H9 (cell line): ENCODE measurements at regions not wholly inside any gene's neighbourhood (a gene's known extent, or its start where the extent isn't known, plus 50 kb on each side); places are given as distances from the start of the nearest gene placed in this dataset.

ENCODE experiments used
- DNase-seq: peaks from one replicate; pipeline ENCODE4 v3.0.0-alpha.2; 2017
- H2AFZ ChIP-seq: one replicate; pipeline ENCODE4 v1.6.1; 2013; ENCODE audit warnings: mild to moderate bottlenecking, low read length, control low read depth, moderate library complexity
- H2AK5ac ChIP-seq: 2 replicates; pipeline ENCODE4 v1.6.1; 2013; ENCODE audit warnings: low read length, control low read depth, mixed read lengths; ENCODE audit not compliant: insufficient read length
- H2BK120ac ChIP-seq: one replicate; pipeline ENCODE4 v1.6.1; 2013; ENCODE audit warnings: low read depth, mild to moderate bottlenecking, low read length, control low read depth, inconsistent platforms; ENCODE audit not compliant: poor library complexity, severe bottlenecking
- H2BK12ac ChIP-seq: 2 replicates; pipeline ENCODE4 v1.6.1; 2013; ENCODE audit warnings: low read length, control low read depth, mixed read lengths, low read depth; ENCODE audit not compliant: insufficient read length
- H2BK15ac ChIP-seq: 2 replicates; pipeline ENCODE4 v1.6.1; 2013; ENCODE audit warnings: low read depth, low read length, control low read depth
- H2BK20ac ChIP-seq: one replicate; pipeline ENCODE4 v1.6.1; 2013; ENCODE audit warnings: low read depth, mild to moderate bottlenecking, low read length, control low read depth, inconsistent platforms; ENCODE audit not compliant: poor library complexity, severe bottlenecking
- H2BK5ac ChIP-seq: 2 replicates; pipeline ENCODE4 v1.6.1; 2013; ENCODE audit warnings: low read length, control low read depth, mixed read lengths; ENCODE audit not compliant: insufficient read length
- H3K14ac ChIP-seq: 2 replicates; pipeline ENCODE4 v1.6.1; 2013; ENCODE audit warnings: low read length, control low read depth; ENCODE audit not compliant: insufficient read depth
- H3K18ac ChIP-seq: 2 replicates; pipeline ENCODE4 v1.6.1; 2013; ENCODE audit warnings: low read depth, mild to moderate bottlenecking, mixed read lengths, low read length, control low read depth; ENCODE audit not compliant: insufficient read length
- H3K23ac ChIP-seq: 2 replicates; pipeline ENCODE4 v1.6.1; 2013; ENCODE audit warnings: low read length, control low read depth, mixed read lengths, low read depth; ENCODE audit not compliant: insufficient read length
- H3K23me2 ChIP-seq: 2 replicates; pipeline ENCODE4 v1.6.1; 2013; ENCODE audit warnings: low read depth, mild to moderate bottlenecking, mixed read lengths, low read length, control low read depth; ENCODE audit not compliant: insufficient read length, poor library complexity, severe bottlenecking
- H3K27ac ChIP-seq: 2 replicates; pipeline ENCODE4 v1.5.1; 2013; ENCODE audit warnings: low read length, control low read depth, mixed read lengths, low read depth; ENCODE audit not compliant: insufficient read length
- H3K27me3 ChIP-seq: 2 replicates; pipeline ENCODE4 v1.6.1; 2013; ENCODE audit warnings: low read length, control low read depth, inconsistent platforms; ENCODE audit not compliant: insufficient read depth
- H3K4ac ChIP-seq: 2 replicates; pipeline ENCODE4 v1.6.1; 2013; ENCODE audit warnings: low read depth, mild to moderate bottlenecking, control low read depth, inconsistent platforms, low read length, moderate library complexity
- H3K4me1 ChIP-seq: 2 replicates; pipeline ENCODE4 v1.6.1; 2013; ENCODE audit warnings: low read length, control low read depth, inconsistent platforms; ENCODE audit not compliant: insufficient read depth
- H3K4me2 ChIP-seq: 2 replicates; pipeline ENCODE4 v1.6.1; 2013; ENCODE audit warnings: low read length, control low read depth, mixed read lengths; ENCODE audit not compliant: insufficient read length, insufficient read depth
- H3K56ac ChIP-seq: 2 replicates; pipeline ENCODE4 v1.6.1; 2013; ENCODE audit warnings: low read depth, mild to moderate bottlenecking, mixed read lengths, low read length, control low read depth; ENCODE audit not compliant: insufficient read length
- H3K79me1 ChIP-seq: 2 replicates; pipeline ENCODE4 v1.6.1; 2013; ENCODE audit warnings: low read depth, mild to moderate bottlenecking, moderate library complexity, low read length, control low read depth, inconsistent platforms; ENCODE audit not compliant: insufficient read depth, poor library complexity, severe bottlenecking
- H3K79me2 ChIP-seq: 2 replicates; pipeline ENCODE4 v1.6.1; 2013; ENCODE audit warnings: low read length, control low read depth, inconsistent platforms; ENCODE audit not compliant: insufficient read depth
- H3K9ac ChIP-seq: 2 replicates; pipeline ENCODE4 v1.6.1; 2013; ENCODE audit warnings: low read length, control low read depth, mixed read lengths; ENCODE audit not compliant: insufficient read length; ENCODE audit errors: extremely low read depth
- H3K9me3 ChIP-seq: one replicate; pipeline ENCODE4 v1.6.1; 2013; ENCODE audit warnings: low read depth, low read length, inconsistent platforms; ENCODE audit not compliant: control insufficient read depth
- H3T11ph ChIP-seq: one replicate; pipeline ENCODE4 v1.6.1; 2013; ENCODE audit warnings: mild to moderate bottlenecking, low read length, control low read depth, inconsistent platforms
- H4K20me1 ChIP-seq: one replicate; pipeline ENCODE4 v1.6.1; 2013; ENCODE audit not compliant: control insufficient read depth, insufficient read length, insufficient read depth
- H4K5ac ChIP-seq: 2 replicates; pipeline ENCODE4 v1.6.1; 2013; ENCODE audit warnings: low read depth, mild to moderate bottlenecking, mixed read lengths, low read length, control low read depth; ENCODE audit not compliant: insufficient read length
- H4K8ac ChIP-seq: replicated peaks from 2 replicates; pipeline ENCODE4 v1.6.1; 2013; ENCODE audit warnings: low read length, control low read depth, mixed read lengths, low read depth; ENCODE audit not compliant: insufficient read length
- H4K91ac ChIP-seq: 2 replicates; pipeline ENCODE4 v1.6.1; 2013; ENCODE audit warnings: low read depth, mild to moderate bottlenecking, moderate library complexity, mixed read lengths, low read length, control low read depth; ENCODE audit not compliant: insufficient read length
- H3K27ac Mint-ChIP-seq, 3 experiments: 2 replicates in 2 of 3; 3 replicates in 1 of 3; pipeline ENCODE4 v1.8.0; 2020 to 2021; ENCODE audit warnings: mixed read lengths in 3 of 3, mild to moderate bottlenecking in 1 of 3, moderate library complexity in 1 of 3
- H3K27me3 Mint-ChIP-seq: 2 replicates; pipeline ENCODE4 v1.8.0; 2021; ENCODE audit warnings: low read depth, mild to moderate bottlenecking, moderate library complexity, mixed read lengths
- H3K36me3 Mint-ChIP-seq, 3 experiments: 2 replicates in 2 of 3; 3 replicates in 1 of 3; pipeline ENCODE4 v1.8.0; 2020 to 2021; ENCODE audit warnings: low read depth in 3 of 3, mixed read lengths in 3 of 3; ENCODE audit not compliant: insufficient read depth in 1 of 3
- H3K4me1 Mint-ChIP-seq, 2 experiments: 2 replicates each; pipeline ENCODE4 v1.8.0; 2020; ENCODE audit warnings: mixed read lengths in 2 of 2
- H3K4me3 Mint-ChIP-seq, 2 experiments: 2 replicates in 1 of 2; 3 replicates in 1 of 2; pipeline ENCODE4 v1.8.0; 2020 to 2021; ENCODE audit warnings: mild to moderate bottlenecking in 2 of 2, mixed read lengths in 2 of 2, moderate library complexity in 1 of 2
- H3K9me3 Mint-ChIP-seq, 2 experiments: 2 replicates in 1 of 2; 3 replicates in 1 of 2; pipeline ENCODE4 v1.8.0; 2020; ENCODE audit warnings: mild to moderate bottlenecking in 2 of 2, mixed read lengths in 2 of 2, moderate library complexity in 1 of 2
- WGBS: extraction: QIAGEN DNeasy Blood & Tissue Kit; methylation state at CpG from one replicate; pipeline ENCODE4 v1.1.7; 2013; ENCODE audit warnings: missing lambda C conversion rate, low lambda C conversion rate, mixed read lengths; ENCODE audit not compliant: insufficient read length; ENCODE audit errors: extremely low coverage; 5-methylcytosine and 5-hydroxymethylcytosine counted together
- TF ChIP-seq, protein P1 (sequence below): fragments of 200-600 bp; sonication (generic); conservative IDR thresholded peaks from 3 replicates; pipeline ENCODE4 v1.8.0; 2021; ENCODE audit warnings: antibody characterized with exemption, mild to moderate bottlenecking

- no CpG with 5 or more reads among the region's 4 CpGs for WGBS
- H2AFZ ChIP-seq, result no peak overlapping the region
- H2BK15ac ChIP-seq, result no peak overlapping the region
- H3K23me2 ChIP-seq, result no peaks in the 10 kb centered on the region
- H4K20me1 ChIP-seq, result no peaks in the 10 kb centered on the region
- H3K27me3 ChIP-seq, result no peaks in the 10 kb centered on the region
- no peak overlapping the region for H4K91ac ChIP-seq
- no peak overlapping the region for H2BK12ac ChIP-seq
- H3K4ac ChIP-seq, result no peak overlapping the region
- no peak overlapping the region for H4K8ac ChIP-seq
- no peak overlapping the region for H3K23ac ChIP-seq
- H3T11ph ChIP-seq, result no peak overlapping the region
- no peak overlapping the region for H2BK120ac ChIP-seq
- Mint-ChIP-seq H3K4me1 (0 out of 4 replicates have a peak, but pooled peaks cover 0 to 2% of the 10 kb centered on the region in 2 experiments), H3K4me3 (no peak overlapping the region), H3K27ac (no peak overlapping the region; a peak in 1 of 7 replicates), H3K27me3 (no peaks in the 10 kb centered on the region), H3K9me3 (no peaks in the 10 kb centered on the region), H3K36me3 (no peaks in the 10 kb centered on the region)
- H2BK5ac ChIP-seq, result no peak overlapping the region
- no peaks in the 10 kb centered on the region for H3K9me3 ChIP-seq
- H3K4me2 ChIP-seq, result no peak overlapping the region
- no peak for DNase-seq
- H3K9ac ChIP-seq, result no peak overlapping the region
- H4K5ac ChIP-seq, result no peak overlapping the region
- H3K27ac ChIP-seq, result no peak overlapping the region
- no peaks in the 10 kb centered on the region for H3K79me1 ChIP-seq
- no peak overlapping the region for H3K56ac ChIP-seq
- H3K4me1 ChIP-seq, result no peaks in the 10 kb centered on the region
- no peak overlapping the region for H3K14ac ChIP-seq
- TF ChIP-seq, protein P1, sequence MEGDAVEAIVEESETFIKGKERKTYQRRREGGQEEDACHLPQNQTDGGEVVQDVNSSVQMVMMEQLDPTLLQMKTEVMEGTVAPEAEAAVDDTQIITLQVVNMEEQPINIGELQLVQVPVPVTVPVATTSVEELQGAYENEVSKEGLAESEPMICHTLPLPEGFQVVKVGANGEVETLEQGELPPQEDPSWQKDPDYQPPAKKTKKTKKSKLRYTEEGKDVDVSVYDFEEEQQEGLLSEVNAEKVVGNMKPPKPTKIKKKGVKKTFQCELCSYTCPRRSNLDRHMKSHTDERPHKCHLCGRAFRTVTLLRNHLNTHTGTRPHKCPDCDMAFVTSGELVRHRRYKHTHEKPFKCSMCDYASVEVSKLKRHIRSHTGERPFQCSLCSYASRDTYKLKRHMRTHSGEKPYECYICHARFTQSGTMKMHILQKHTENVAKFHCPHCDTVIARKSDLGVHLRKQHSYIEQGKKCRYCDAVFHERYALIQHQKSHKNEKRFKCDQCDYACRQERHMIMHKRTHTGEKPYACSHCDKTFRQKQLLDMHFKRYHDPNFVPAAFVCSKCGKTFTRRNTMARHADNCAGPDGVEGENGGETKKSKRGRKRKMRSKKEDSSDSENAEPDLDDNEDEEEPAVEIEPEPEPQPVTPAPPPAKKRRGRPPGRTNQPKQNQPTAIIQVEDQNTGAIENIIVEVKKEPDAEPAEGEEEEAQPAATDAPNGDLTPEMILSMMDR, result no peak
- H2AK5ac ChIP-seq, result no peak overlapping the region
- no peaks in the 10 kb centered on the region for H3K79me2 ChIP-seq
- no peak overlapping the region for H2BK20ac ChIP-seq
- no peak overlapping the region for H3K18ac ChIP-seq
Measured at GRCh38 chr7:17651863-17652385, 288.4 kb downstream of the SNX13 start.
